NCI-H2171 (cell line): ENCODE measurements at regions not wholly inside any gene's neighbourhood (a gene's known extent, or its start where the extent isn't known, plus 50 kb on each side); places are given as distances from the start of the nearest gene placed in this dataset.
"Not testable (repeated sequence)": the region's sequence is repeated elsewhere in the genome, so short reads cannot be mapped to it uniquely, and the experiment has no call there.

Experiments
- DNase-seq: peaks from one replicate; lab custom pipeline; 2025; lab: John Stamatoyannopoulos, UW

DNA sequence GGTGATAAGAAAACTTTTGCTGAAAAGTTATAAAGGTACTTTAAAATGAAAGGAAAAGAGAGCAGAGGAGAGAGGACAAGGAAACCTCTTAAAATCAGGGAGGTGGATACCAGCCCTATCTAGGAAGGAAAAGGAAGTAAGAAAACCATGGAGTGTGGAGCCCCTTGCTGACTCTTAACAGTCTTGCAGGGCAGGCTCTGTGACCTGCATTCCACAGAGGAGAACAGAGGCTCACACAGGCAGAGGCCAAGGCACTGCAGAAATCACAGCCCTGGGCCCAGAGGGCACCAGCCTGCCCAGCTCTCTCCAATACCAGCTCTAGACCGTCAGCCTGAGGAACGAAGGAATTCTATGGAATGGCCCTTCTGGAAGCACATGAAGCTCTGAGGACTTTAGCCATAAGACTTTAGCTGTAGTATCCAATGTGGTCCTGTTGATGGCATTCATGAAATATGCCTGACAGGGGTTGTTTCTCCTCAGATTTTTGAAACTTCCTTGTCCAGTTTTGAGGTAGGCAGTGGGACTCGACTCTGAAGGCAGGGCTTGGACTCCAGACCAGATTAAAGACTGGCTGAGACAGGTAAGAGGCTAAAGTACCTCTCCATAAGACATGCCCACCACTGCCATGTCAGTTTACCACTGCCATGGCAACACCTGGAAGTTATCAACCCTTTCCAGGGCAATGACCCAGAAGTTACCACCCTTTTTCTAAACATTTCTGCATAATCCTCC is 216.3 kb downstream of the ANAPC1 start:
- DNase-seq = no peak

DNA sequence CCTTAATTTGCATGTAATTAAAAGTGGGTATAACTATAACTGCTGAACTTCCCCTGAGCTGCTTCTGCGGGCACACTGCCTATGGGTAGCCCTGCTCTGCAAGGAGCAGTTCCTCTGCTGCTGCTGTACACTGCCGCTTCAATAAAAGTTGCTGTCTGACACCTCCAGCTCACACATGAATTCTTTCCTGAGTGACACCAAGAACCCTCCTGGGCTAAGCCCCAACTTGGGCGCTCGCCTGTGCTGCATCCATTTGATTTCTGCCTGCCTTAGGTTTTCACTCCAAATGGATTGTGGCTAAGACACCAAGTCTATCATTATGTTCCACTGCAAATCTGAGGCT is 215.7 kb downstream of the ANAPC1 start:
- DNase-seq = no peak

DNA sequence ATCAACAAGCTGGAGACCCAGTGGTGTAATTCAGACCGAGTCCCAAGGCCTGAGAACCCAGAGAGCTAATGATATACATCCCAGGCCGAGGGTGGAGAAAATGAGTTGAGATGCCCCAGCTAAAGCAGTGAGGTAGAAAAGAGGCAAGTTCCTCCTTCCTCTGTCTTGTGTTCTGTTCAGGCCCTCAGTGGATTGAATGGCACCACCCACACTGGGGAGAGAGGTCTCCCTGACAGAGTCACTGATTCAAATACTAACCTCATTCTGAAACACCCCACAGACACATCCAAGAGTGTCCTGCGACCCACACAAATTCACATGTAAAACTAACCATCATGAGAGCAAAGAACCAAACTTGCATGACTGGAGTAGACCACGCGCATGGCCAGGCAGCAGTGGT is 215.3 kb downstream of the ANAPC1 start:
- no peak for DNase-seq

DNA sequence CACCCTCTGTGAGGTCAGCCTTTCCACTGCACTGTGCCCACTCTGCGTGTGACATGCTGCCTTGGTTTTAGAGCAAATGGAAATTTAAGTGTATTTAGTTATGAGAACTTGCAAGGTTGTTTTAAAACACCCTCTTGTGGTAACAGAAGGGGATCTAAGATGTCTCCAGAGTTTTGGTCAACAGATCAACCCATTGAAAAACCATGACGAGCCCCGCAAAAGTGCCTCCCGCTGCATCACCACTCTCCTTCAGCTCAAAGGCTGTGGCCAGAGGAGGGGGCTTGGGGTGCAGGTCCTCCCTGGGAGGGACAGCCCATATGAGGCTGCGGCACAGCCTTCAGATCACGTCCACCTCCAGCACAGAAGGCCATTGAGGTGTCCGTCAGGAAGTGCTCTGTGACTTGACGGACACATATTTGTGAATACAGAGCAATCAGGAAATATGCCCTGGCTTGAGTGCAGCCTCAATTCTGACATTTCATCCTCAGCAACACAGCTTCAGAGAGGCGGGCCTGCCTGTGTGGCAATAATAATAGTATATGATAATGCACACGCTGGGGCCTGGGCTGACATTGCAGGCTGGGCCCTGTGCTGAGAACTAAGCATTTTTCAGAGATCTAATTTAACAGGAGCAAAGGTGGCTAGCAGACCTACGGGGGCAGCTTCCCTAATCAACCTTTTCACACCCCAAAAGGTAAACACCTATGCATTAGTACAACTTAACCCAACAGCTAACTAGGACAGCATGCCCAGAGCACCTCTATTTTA is 213.9 kb downstream of the ANAPC1 start:
- DNase-seq = no peak

DNA sequence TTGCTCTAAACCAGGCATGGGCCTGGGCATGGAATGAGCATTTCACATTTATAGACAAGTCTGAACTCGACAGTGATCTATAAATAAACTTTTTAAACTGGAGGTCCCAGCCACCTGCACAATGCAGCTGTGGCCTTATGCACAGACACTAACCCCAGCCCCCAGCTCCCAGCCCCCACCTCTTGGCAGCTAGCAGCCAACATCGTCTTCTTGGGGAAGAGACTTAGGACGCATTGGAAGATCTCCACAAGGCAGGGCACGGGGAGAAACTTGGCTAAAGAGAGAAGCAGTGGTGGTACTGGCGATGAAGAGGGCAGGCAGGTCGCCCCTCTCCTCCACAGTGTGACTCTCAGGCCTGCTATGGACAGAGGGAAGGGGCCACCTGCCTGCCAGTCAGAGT is 213.2 kb downstream of the ANAPC1 start:
- DNase-seq = no peak

DNA sequence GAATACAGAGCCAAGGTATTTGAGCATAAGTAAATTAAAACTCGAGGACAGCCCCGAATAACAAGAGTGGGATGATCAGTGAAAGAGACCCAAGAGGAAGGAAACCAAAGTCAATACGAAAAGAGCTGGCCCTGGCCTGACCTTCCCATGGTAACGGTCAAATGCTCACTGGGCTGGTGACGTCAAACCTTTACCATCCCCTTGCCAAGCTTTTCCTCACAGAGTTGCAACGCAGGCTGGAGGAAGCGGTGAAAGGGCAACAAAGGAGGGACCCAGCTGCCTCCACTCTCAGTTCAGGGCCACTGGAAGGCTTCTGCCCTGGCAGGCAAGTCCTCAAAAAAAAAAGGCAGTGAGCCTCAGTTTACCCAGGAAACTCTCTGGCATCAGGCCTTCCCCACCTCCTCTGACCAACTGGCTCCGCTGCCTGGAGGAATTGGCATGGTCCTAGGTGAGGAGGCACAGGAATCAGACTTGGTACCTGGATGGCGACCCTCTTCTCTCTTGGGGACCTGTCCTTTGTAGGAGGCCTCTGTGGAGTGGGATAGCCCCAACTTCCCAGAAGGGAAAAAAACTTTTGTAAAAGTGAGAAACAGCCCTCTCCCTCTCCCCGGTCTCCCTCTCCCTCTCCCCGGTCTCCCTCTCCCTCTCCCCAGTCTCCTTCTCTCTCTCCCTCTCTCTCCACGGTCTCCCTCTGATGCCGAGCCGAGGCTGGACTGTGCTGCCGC is 212.4 kb downstream of the ANAPC1 start:
- DNase-seq = no peak

DNA sequence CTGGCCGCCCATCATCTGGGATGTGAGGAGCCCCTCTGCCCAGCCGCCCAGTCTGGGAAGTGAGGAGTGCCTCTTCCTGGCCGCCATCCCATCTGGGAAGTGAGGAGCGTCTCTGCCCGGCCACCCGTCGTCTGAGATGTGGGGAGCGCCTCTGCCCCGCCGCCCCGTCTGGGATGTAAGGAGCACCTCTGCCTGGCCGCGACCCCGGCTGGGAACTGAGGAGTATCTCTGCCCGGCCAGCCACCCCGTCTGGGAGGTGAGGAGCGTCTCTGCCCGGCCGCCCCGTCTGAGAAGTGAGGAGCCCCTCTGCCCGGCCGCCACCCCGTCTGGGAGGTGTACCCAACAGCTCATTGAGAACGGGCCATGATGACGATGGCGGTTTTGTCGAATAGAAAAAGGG is 211.4 kb downstream of the ANAPC1 start:
- not testable (repeated sequence) for DNase-seq

DNA sequence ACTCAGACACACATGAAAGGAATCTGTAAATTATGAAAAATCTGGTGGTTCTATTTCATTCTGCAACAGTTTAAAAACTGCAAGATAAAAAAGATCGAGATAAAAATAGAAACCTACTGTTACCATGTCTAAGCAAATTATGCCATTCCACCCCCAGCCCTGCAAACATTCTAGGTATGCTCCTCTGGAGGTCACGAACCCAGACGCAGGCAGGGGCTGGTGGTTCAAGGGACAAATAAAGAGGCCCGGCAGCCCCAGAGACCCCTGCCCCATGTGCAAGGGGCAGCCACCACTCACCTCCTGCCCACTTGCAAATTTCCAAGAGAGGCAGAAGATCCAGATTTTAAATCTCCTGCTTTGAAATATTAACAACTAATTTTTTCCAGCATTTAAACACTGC is 210.5 kb downstream of the ANAPC1 start:
- DNase-seq = no peak

DNA sequence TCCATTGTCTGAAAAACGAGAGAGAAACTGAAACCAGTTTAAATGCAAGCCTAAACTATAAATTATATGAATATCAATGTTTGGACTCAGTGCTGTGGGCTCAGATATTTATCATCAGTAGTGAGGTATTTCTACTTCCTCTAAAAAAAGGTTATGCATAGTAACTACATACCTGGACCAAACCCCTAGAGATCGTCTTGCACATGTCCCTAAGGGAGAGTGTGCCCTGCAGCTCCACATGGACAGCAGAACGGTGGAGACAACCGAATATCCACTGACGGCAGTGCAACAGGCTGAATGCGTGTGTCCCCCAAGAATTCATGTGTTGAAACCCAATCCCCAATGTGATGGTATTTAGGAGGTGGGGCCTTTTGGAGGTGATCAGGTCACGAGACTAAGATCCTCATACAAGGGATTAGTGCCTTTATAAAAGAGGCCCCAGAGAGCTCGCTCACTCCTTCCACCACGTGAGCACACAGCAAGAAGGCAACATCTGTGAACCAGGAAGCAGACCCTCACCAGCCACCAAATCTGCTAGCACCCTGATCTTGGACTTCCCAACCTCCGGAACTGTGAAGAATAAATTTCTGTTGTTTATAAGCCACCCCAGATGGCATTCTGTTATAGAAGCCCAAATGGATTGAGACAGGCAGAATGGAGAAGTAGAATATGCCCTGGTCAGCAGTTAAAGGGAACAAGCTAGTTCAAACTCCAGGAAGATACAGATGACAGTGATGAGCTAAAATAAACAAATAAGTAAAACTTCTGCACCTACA is 208.4 kb downstream of the ANAPC1 start:
- no peak for DNase-seq

DNA sequence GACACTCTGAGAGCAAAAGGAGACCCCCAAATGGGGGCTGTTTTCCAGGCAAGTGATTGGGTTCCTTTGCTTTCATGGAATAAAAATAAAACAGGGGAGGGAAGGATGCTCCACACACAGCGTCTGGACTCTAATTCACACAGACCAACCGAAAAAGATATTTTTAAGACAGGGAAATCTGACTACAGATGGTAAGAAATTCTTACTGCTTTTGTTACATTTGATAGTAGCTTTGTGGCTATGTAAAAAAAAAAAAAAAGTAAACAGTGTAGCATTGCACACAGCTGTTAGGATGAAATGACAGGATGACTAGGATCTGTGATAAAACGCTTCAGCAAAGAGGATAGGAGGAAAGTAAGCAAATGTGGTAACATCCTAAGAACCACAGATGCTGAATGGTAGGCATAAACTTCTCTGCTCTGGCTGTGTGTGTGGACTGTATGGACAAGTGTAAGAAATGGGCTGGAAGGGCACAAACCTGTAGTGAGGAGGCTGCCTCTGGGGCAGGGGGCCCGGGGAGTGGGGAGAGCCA is 207.6 kb downstream of the ANAPC1 start:
- peak; percentile 30 for DNase-seq

DNA sequence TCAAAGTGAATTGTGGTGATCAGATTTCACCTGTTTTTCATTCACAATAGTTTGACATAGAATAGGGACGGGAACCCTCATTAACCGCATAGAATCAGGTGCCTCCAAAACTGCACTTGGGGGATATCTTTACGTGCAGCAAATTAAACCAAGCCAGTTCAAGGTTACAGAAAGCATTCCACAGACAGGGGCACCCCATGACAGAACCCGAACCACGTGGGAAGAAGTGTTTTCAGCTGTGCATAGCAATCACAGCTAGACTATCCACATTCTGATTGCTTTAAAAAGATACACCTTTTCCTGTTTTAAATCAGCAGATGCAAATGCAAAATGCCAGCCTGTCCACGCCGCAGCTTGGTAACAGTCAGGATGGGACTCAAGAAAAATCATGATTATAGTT is 205.8 kb downstream of the ANAPC1 start:
- DNase-seq = no peak

DNA sequence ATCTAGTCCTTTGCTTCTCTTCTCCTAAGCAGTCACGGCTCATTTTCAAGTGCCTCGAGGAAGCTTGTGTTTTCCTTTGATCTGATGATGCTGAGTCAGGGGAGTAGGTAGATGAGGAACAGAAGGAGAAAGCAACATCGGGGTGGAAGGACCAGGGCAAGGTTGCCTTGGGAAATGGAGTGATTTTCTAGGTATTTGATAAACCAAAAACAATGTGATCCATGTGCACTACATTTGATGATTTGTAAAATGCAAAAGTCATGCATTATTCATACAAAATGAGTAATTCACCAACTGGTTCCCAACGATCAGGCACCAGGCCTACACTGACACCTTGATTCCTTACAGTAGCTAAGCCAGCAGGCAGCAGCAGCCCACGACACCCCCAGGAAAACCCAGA is 205.3 kb downstream of the ANAPC1 start:
- DNase-seq = no peak

DNA sequence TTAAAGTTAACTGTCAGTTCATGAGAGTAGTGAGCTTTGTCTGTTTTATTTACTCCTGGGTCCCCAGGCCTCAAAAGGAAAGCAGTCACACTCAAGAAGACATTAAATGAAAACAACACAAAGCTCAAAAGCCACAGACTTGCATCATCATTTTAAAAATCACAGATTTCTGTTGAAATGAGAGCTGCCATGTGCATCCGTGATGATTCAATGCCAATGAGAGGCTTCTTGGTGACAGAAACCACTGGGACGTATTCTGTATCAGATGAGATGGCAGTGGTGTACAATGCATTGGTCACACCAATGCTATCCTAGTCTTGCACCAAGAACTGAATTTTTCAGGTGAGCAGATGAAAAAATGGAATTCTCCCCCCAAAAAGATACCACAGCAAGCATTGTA is 204.8 kb downstream of the ANAPC1 start:
- no peak for DNase-seq

DNA sequence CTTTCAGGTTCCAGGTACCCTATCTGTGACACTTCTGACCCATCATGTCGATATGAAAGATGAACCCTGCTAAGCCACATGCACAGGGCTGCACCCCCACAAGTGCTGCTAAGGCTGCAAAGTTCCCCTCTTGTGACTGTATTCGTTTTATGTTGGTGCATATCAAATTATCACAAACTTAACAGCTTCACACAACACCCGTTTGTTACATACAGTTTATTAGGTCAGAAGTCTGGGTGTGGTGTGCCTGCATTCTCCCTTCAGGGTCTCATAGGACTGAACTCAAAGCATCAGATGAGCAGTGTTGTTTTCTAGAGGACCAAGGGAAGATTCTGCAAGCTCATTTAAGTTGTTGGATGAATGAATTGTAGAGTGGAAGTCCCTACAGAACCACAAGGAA is 199.4 kb downstream of the ANAPC1 start:
- no peak for DNase-seq

DNA sequence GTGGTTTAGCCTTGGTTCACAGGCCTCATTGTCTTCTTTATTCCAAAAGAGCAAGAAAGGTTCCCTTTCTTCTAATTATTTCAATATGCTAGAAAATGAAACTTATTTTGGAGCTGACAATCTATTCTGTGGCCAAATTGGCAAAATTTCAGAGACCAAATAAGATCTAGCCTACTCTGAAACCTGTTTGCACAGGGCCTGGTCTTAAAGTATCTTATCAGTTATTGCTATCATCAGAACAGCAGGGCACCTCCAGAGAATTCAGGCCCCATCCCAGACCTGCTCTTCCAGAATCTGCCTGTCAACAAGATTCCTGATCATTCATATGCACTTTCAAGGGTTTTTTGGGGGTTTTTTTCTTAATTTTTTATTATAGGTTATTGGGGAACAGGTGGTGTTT is 198.7 kb downstream of the ANAPC1 start:
- DNase-seq = no peak

DNA sequence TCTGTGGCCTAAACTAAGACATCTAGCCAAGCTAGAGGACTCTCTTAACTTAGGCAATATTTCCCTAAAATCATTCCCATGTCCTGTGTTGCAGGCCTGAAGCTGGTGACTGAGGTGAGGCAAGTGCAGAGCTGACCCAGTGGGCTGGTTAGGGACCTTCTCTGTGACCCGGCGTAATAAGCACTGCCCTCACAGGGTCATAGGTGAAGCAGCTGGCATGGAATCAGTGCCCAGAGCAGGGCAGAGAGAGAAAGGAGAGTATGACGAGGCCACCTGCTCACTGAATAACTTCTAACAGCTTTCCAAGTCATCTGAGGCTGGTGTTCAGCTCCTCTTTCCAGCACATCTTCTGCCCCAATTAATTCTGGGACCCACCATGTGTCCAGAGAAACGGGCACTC is 197.0 kb downstream of the ANAPC1 start:
- DNase-seq = no peak

DNA sequence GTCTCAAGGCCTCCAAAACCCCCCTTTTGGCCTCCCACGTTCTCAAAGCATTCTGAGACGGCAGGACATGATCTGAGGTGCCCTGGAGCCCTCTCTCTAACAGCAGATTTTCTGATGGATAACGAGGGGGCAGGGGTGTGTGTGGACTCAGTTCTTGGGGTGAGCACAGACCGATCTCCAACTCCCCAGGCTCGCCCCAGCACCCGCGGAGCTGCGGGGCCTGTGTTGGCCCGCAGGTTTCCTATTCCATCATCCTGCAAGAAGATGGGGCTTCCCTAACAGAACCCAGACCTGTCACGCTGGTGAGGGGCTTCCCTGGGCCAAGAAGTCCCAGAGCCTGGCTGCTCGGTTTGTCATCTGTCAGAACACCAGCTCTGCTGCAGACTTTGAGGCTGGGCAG is 196.1 kb downstream of the ANAPC1 start:
- DNase-seq = no peak

DNA sequence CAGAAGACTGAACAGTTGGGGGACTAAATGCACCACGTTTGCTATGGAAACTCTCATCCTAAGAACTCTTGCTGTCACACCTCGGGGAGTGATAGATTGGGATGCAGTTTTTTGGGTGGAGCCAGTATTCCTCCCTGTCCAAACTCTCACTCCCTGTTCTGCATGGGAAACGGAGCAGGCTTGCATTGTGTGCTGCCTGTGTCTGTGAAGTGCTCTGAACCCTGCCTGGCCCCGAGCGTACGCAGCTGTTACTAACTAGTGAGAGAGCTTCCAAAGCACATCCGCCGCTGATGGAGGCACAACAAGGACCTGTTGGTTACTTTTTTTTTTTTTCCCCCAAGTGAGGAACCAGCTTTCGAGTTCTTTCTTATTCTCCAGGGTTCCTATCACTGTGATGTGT is 195.5 kb downstream of the ANAPC1 start:
- DNase-seq = no peak

DNA sequence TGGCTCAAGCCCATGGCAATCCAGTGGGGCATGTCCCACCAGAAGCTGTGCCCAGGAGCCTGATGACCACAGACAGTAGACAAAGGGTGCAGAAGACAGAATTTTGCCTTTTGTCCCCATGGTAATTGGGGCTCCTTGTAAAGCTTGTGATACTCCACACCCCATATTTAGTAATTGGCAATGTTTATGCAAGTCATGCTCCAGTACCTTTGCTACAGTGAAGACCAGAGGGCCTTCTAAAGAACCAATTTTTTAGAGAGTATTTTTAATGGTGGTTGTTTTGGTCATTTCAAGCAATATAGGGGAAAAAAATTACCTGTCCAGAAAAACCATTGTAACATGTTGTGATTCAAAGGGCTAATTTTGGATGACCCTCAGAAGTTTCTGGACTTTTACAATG is 194.8 kb downstream of the ANAPC1 start:
- DNase-seq = no peak

DNA sequence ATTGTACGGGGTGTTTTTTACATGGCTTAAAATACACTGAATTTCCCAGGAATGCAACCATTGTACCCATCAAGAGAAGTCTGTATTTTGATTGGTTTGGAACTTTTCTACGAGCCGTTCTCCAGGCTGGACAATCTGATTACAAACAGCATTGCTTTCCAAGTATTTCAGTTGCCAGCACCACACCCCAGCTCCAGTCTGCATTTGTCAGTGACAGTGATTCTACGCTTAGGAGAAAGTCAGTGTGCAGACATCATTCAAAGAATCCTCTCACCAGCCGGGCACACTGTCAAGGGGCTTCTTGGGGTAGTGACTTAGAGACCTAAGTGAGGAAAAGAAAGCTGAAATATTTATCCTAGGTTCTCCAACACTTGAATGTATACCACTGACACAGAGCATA is 194.1 kb downstream of the ANAPC1 start:
- DNase-seq = no peak

DNA sequence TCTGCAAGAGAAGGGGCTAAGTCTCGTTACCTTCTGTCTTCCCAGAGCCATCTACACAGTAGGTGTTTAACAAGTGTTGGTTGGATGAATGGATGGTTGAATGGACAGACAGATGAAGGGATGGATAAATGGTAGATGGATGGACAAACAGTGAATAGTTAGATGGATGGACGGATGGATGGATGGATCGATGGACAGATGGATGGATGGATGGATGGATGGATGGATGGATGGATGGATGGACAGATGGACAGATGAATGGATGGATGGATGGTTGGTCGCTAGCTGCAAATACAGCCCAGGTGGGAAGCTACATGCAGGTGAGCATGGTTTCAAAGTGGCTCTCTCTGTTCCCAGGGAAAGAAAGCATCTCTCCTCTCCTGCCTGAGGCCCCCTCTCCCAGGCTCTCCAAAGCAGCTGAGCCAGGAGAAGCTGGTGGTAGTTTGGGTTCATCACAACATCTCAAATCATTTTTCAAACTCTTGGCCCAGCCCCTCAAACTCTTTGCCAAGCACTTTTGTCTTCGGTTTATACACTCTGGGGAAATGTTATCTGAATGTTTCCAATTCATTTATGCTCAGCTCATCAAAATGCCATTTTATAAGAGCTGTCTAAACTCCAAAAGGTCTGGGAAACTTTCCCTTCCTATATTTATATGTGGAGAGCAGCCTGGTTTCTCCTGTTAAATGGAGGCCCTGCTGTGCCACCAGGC is 192.7 kb downstream of the ANAPC1 start:
- no peak for DNase-seq

DNA sequence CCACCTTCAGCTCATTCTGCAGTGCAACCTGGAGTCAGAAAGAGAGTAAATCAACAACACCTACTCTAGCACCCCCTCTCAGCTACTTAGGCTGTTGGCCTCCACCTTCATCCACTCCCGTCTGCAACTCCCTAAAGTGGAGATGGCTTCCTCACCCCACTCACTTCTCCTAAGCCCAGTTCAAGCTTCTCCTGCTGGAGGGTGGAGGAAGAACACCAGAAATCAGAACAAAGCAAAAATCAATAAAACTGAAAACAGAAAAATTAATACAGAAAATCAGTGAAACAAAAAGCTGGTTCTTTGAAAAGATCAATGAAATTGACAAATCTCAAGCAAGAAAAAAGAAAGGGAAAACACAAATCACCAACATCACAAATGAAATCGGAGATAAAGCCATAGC is 191.7 kb downstream of the ANAPC1 start:
- DNase-seq = no peak
